Naive thymus-derived CD4-positive, alpha-beta T cell (primary cell): ENCODE measurements at regions not wholly inside any gene's neighbourhood (a gene's known extent, or its start where the extent isn't known, plus 50 kb on each side); places are given as distances from the start of the nearest gene placed in this dataset.

Experiments used
- ATAC-seq: fragments of 150-1000 bp; cut with Tn5 transposase; 2 replicates; pipeline ENCODE4 v1.10.0; 2021; ENCODE audit warnings: mild to moderate bottlenecking, moderate library complexity
- CTCF ChIA-PET: fragments of 350-600 bp; sonication (Branson Sonifier 250); formaldehyde crosslinking; loops from one replicate; lab custom pipeline; 2021; ENCODE audit warnings: antibody characterized with exemption; lab: Charles Lee
- POLR2A ChIA-PET: fragments of 350-600 bp; sonication (Branson Sonifier 250); formaldehyde crosslinking; loops from one replicate; lab custom pipeline; 2021; ENCODE audit warnings: antibody characterized with exemption, inconsistent platforms; lab: Charles Lee
- DNase-seq, 9 donors: peaks; one replicate each; pipeline versions ENCODE4 v3.0.0 to v3.0.0-alpha.2; 2020 to 2022; ENCODE audit warnings: mixed read lengths in 1 of 9
- H3K27ac ChIP-seq: one replicate; pipeline ENCODE4 v1.7.0; 2013; ENCODE audit warnings: mild to moderate bottlenecking, low read depth, low read length, moderate library complexity
- H3K27me3 ChIP-seq, 2 donors: one replicate each; pipeline ENCODE4 v1.7.0; 2013; ENCODE audit warnings: low read length in 2 of 2, mild to moderate bottlenecking in 2 of 2, moderate library complexity in 2 of 2; ENCODE audit not compliant: control insufficient read depth in 2 of 2, insufficient read depth in 2 of 2
- H3K36me3 ChIP-seq, 3 experiments: 1 replicate in 2 of 3; 2 replicates in 1 of 3; pipeline ENCODE4 v1.7.0; 2013; ENCODE audit warnings: low read length in 3 of 3, mild to moderate bottlenecking in 3 of 3, moderate library complexity in 1 of 3; ENCODE audit not compliant: insufficient read depth in 3 of 3, control insufficient read depth in 2 of 3
- H3K4me1 ChIP-seq, 2 donors: one replicate each; pipeline ENCODE4 v1.7.0; 2013; ENCODE audit warnings: low read length in 2 of 2, mild to moderate bottlenecking in 2 of 2, moderate library complexity in 1 of 2; ENCODE audit not compliant: control insufficient read depth in 2 of 2, insufficient read depth in 2 of 2
- H3K4me3 ChIP-seq: 2 replicates; pipeline ENCODE4 v1.7.0; 2013; ENCODE audit warnings: mild to moderate bottlenecking, low read length
- H3K9me3 ChIP-seq, 3 experiments: 1 replicate in 2 of 3; 2 replicates in 1 of 3; pipeline ENCODE4 v1.7.0; 2013; ENCODE audit warnings: low read length in 3 of 3; ENCODE audit not compliant: control insufficient read depth in 2 of 3
- H3K27ac Mint-ChIP-seq, 9 donors: one replicate each; pipeline ENCODE4 v1.8.0; 2020 to 2022; ENCODE audit warnings: mixed read lengths in 9 of 9, mild to moderate bottlenecking in 8 of 9, moderate library complexity in 5 of 9, inconsistent platforms in 2 of 9
- H3K27me3 Mint-ChIP-seq, 5 donors: one replicate each; pipeline ENCODE4 v1.8.0; 2021 to 2022; ENCODE audit warnings: mixed read lengths in 5 of 5, mild to moderate bottlenecking in 1 of 5
- H3K36me3 Mint-ChIP-seq, 5 donors: one replicate each; pipeline ENCODE4 v1.8.0; 2020 to 2022; ENCODE audit warnings: mixed read lengths in 5 of 5, mild to moderate bottlenecking in 3 of 5, inconsistent platforms in 1 of 5
- H3K4me1 Mint-ChIP-seq, 7 donors: one replicate each; pipeline ENCODE4 v1.8.0; 2020 to 2022; ENCODE audit warnings: mixed read lengths in 7 of 7, mild to moderate bottlenecking in 3 of 7, inconsistent platforms in 1 of 7
- H3K4me3 Mint-ChIP-seq, 10 donors: one replicate each; pipeline ENCODE4 v1.8.0; 2020 to 2022; ENCODE audit warnings: mild to moderate bottlenecking in 10 of 10, mixed read lengths in 10 of 10, moderate library complexity in 6 of 10, inconsistent platforms in 2 of 10
- H3K9me3 Mint-ChIP-seq, 11 donors: one replicate each; pipeline ENCODE4 v1.8.0; 2020 to 2022; ENCODE audit warnings: mixed read lengths in 11 of 11, mild to moderate bottlenecking in 4 of 11, inconsistent platforms in 1 of 11, moderate library complexity in 1 of 11
- intact Hi-C, 2 donors: fragments of 100-400 bp; cut with micrococcal nuclease; formaldehyde crosslinking; loops; one replicate each; pipeline ENCODE4 v1.15.1; 2023

GRCh38 chrX:40479777-40480318 lies 100.9 kb upstream of the ATP6AP2 start:
- no peaks in the 10 kb centered on the region for H3K27me3 Mint-ChIP-seq
- Histone ChIP-seq H3K27ac (no peak overlapping the region), H3K36me3 (no peaks in the 10 kb centered on the region), H3K4me1 (peaks cover 0 to 3% of the 10 kb centered on the region in 2 donors), H3K27me3 (no peaks in the 10 kb centered on the region), H3K4me3 (no peak overlapping the region), H3K9me3 (no peaks in the 10 kb centered on the region)
- no peak overlapping the region for H3K4me3 Mint-ChIP-seq
- ChIA-PET CTCF (no interaction called here), POLR2A (no interaction called here)
- peaks cover 0 to 15% (median 0%) of the 10 kb centered on the region in 7 donors for H3K4me1 Mint-ChIP-seq
- ATAC-seq (no peak), DNase-seq (no peak)
- no peak overlapping the region for H3K27ac Mint-ChIP-seq
- intact Hi-C loops: no loop called here
- peaks cover 0 to 4% (median 0%) of the 10 kb centered on the region in 11 donors for H3K9me3 Mint-ChIP-seq
- no peaks in the 10 kb centered on the region for H3K36me3 Mint-ChIP-seq

DNA sequence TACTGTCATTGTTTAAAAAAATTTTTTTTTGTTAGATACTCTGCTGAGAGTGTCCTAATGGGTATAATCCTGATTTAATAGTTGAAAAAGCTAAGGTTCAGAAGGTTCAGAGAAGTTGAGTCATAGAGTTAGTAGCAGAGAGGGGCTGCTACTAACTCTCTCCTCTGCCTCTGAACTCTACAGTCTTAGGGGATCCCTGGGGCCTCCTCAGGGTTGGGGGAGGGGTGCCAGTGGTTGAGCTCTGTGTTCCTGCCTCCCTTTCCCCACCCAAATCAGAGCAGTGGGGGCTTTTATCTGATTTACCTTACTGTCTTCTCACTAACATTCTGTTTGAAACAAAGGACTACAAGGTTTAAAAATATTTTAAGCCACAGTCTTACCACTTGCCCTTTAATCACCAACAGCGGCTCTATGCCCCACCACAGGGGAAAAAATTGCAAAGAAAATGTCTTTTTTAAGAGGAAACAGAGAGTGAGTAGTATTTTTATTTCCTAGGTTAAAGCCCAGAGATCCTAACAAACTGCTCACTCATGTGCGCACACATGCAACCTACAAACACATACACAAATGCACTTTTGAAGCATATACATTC lies 102.2 kb upstream of the ATP6AP2 start:
- Mint-ChIP-seq H3K9me3 (peaks cover 0 to 4% (median 0%) of the 10 kb centered on the region in 11 donors), H3K36me3 (no peaks in the 10 kb centered on the region), H3K4me1 (peaks cover 2 to 14% (median 3%) of the 10 kb centered on the region in 7 donors), H3K27ac (peak overlapping the region in 1 of 9 donors; percentile 36), H3K4me3 (no peak overlapping the region), H3K27me3 (no peaks in the 10 kb centered on the region)
- Histone ChIP-seq H3K27ac (no peak overlapping the region), H3K9me3 (no peaks in the 10 kb centered on the region), H3K27me3 (no peaks in the 10 kb centered on the region), H3K36me3 (no peaks in the 10 kb centered on the region), H3K4me1 (peaks cover 3 to 7% of the 10 kb centered on the region in 2 donors), H3K4me3 (no peak overlapping the region)
- POLR2A ChIA-PET: no interaction called here
- intact Hi-C loops: no loop called here
- CTCF ChIA-PET: no interaction called here
- ATAC-seq: no peak
- no peak for DNase-seq

DNA sequence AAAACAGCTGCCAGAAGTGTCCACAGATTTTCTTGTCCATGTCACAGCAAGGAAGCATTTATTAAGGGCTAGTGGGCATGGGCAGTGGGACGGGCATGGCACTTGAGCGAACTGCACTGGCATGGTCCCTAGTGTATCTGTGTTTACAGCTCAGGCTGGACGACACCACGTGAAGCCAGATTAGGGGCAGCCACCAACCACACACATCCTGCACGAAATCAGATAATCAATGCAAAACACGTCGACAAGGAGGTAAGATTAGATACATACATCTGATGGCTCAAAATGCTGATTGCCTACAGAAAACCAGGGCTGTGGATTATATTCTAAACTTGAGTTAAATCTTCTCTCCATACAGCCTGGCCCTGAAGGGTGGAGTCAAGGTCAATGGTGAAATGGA lies 103.8 kb upstream of the ATP6AP2 start:
- Mint-ChIP-seq H3K4me1 (peaks cover 6 to 22% (median 11%) of the 10 kb centered on the region in 7 donors), H3K36me3 (no peaks in the 10 kb centered on the region), H3K9me3 (peaks cover 0 to 4% (median 0%) of the 10 kb centered on the region in 11 donors), H3K27ac (no peak overlapping the region), H3K4me3 (no peak overlapping the region), H3K27me3 (no peaks in the 10 kb centered on the region)
- ATAC-seq (peak; percentile 67), DNase-seq (no peak)
- POLR2A ChIA-PET: no interaction called here
- H3K9me3 ChIP-seq: no peaks in the 10 kb centered on the region
- no peak overlapping the region for H3K4me3 ChIP-seq
- no peaks in the 10 kb centered on the region for H3K27me3 ChIP-seq
- CTCF ChIA-PET: interaction anchor here (0.6 kb wide), 1 partner anchor 691 kb away, joined by 4 read pairs; no protein-coding TSS in a partner anchor
- intact Hi-C loops: no loop called here
- H3K36me3 ChIP-seq: no peaks in the 10 kb centered on the region
- H3K4me1 ChIP-seq: peaks cover 6 to 9% of the 10 kb centered on the region in 2 donors
- no peak overlapping the region for H3K27ac ChIP-seq

GRCh38 chrX:40474645-40475044 lies 106.1 kb upstream of the ATP6AP2 start:
- H3K4me1 ChIP-seq: peaks cover 6 to 9% of the 10 kb centered on the region in 2 donors
- H3K9me3 Mint-ChIP-seq: peaks cover 0 to 1% (median 0%) of the 10 kb centered on the region in 11 donors
- no peak for ATAC-seq

DNA sequence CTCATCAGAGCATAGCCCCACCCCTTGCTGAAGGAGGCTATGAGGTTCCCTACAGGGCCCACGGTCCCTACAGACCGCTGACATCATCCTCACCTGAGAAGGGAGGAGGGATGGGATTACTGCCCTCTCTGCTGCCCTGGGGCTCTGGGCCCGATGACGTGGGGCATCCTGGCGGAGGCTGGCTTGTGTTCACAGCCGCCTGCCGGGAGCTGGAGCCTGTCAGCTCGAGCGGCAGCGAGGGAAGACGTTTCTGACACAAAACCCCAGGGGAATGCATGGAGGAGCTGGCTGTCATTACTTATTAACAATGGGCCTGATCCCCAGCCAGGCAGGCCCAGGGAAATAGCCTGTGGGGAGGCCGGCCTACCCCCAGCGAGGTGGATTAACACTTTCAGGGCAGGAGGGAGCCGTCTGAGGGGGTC lies 106.6 kb upstream of the ATP6AP2 start:
- intact Hi-C loops: no loop called here
- ATAC-seq (no peak), DNase-seq (no peak)
- no peaks in the 10 kb centered on the region for H3K9me3 ChIP-seq
- H3K27me3 ChIP-seq: no peaks in the 10 kb centered on the region
- no peak overlapping the region for H3K4me3 ChIP-seq
- Mint-ChIP-seq H3K4me1 (peaks cover 6 to 26% (median 11%) of the 10 kb centered on the region in 7 donors), H3K27me3 (no peaks in the 10 kb centered on the region), H3K9me3 (no peaks in the 10 kb centered on the region), H3K27ac (no peak overlapping the region), H3K4me3 (no peak overlapping the region), H3K36me3 (no peaks in the 10 kb centered on the region)
- no peaks in the 10 kb centered on the region for H3K36me3 ChIP-seq
- no peak overlapping the region for H3K27ac ChIP-seq
- ChIA-PET CTCF (no interaction called here), POLR2A (no interaction called here)
- peaks cover 6 to 9% of the 10 kb centered on the region in 2 donors for H3K4me1 ChIP-seq

More at GRCh38 chrX:40474645-40475044, 106.1 kb upstream of the ATP6AP2 start:
- Mint-ChIP-seq H3K36me3 (no peaks in the 10 kb centered on the region), H3K4me3 (no peak overlapping the region), H3K27ac (no peak overlapping the region), H3K27me3 (no peaks in the 10 kb centered on the region), H3K4me1 (peaks cover 6 to 26% (median 11%) of the 10 kb centered on the region in 7 donors)
- intact Hi-C loops: no loop called here
- CTCF ChIA-PET: no interaction called here
- no peaks in the 10 kb centered on the region for H3K9me3 ChIP-seq
- H3K27ac ChIP-seq: no peak overlapping the region
- no peaks in the 10 kb centered on the region for H3K27me3 ChIP-seq
- POLR2A ChIA-PET: no interaction called here
- no peak overlapping the region for H3K4me3 ChIP-seq
- no peak for DNase-seq
- H3K36me3 ChIP-seq: no peaks in the 10 kb centered on the region

GRCh38 chrX:40473460-40474204 lies 107.1 kb upstream of the ATP6AP2 start:
- Histone ChIP-seq H3K36me3 (no peaks in the 10 kb centered on the region), H3K4me1 (peaks cover 6 to 9% of the 10 kb centered on the region in 2 donors), H3K27me3 (no peaks in the 10 kb centered on the region), H3K27ac (no peak overlapping the region), H3K4me3 (no peak overlapping the region), H3K9me3 (no peaks in the 10 kb centered on the region)
- intact Hi-C loops: no loop called here
- POLR2A ChIA-PET: no interaction called here
- ATAC-seq (no peak), DNase-seq (no peak)
- H3K4me1 Mint-ChIP-seq: peaks cover 7 to 28% (median 13%) of the 10 kb centered on the region in 7 donors
- H3K27ac Mint-ChIP-seq: peak overlapping the region in 1 of 9 donors; percentile 12
- CTCF ChIA-PET: no interaction called here
- H3K4me3 Mint-ChIP-seq: peak overlapping the region in 1 of 10 donors; percentile 64
- no peaks in the 10 kb centered on the region for H3K36me3 Mint-ChIP-seq
- no peaks in the 10 kb centered on the region for H3K9me3 Mint-ChIP-seq
- no peaks in the 10 kb centered on the region for H3K27me3 Mint-ChIP-seq
